K562 (cell line): ENCODE measurements at regions not wholly inside any gene's neighbourhood (a gene's known extent, or its start where the extent isn't known, plus 50 kb on each side); places are given as distances from the start of the nearest gene placed in this dataset.

ENCODE experiments used
- ATF1 ChIP-seq, 2 experiments: fragments of 450-650 bp in 1 of 2; IDR thresholded peaks; 2 replicates each; pipeline ENCODE4 v1.6.1; 2016; ENCODE audit warnings: missing compliant biosample characterization in 1 of 2, missing genetic modification characterization in 1 of 2
- BCOR ChIP-seq: fragments of 450-650 bp; IDR thresholded peaks from 2 replicates; pipeline ENCODE4 v1.6.1; 2016
- CBX1 ChIP-seq: sonication (generic); IDR thresholded peaks from 2 replicates; pipeline ENCODE4 v1.6.1; 2016; ENCODE audit warnings: antibody characterized with exemption, low read depth, mild to moderate bottlenecking
- FUS ChIP-seq: fragments of 200-400 bp; formaldehyde crosslinking; optimal IDR thresholded peaks from 2 replicates; pipeline ENCODE3; 2017; ENCODE audit warnings: low read depth, low read length
- GTF2B ChIP-seq: IDR thresholded peaks from 2 replicates; pipeline ENCODE4 v1.6.1; 2011; ENCODE audit not compliant: insufficient read length; ENCODE audit errors: extremely low read depth
- HDAC2 ChIP-seq: fragments of 450-650 bp; IDR thresholded peaks from 2 replicates; pipeline ENCODE4 v1.6.1; 2016; ENCODE audit warnings: mild to moderate bottlenecking
- KDM1A ChIP-seq, 2 experiments: fragments of 450-650 bp; IDR thresholded peaks; 2 replicates each; pipeline ENCODE4 v1.6.1; 2016; ENCODE audit warnings: mild to moderate bottlenecking in 2 of 2
- MAZ ChIP-seq, 2 experiments: fragments of 450-650 bp in 1 of 2; sonication (generic) in 1 of 2; formaldehyde crosslinking; IDR thresholded peaks in 1 of 2; conservative IDR thresholded peaks in 1 of 2; 2 replicates each; pipeline versions ENCODE4 v1.4.0 to v1.5.0; 2020; ENCODE audit warnings: mild to moderate bottlenecking in 1 of 2, missing genetic modification reagents in 1 of 2
- PTBP1 ChIP-seq: fragments of 200-400 bp; formaldehyde crosslinking; IDR thresholded peaks from 2 replicates; pipeline ENCODE4 v1.6.1; 2017; ENCODE audit warnings: low read depth, low read length
- RERE ChIP-seq: sonication (generic); formaldehyde crosslinking; IDR thresholded peaks from 2 replicates; pipeline ENCODE4 v1.8.0; 2023; ENCODE audit warnings: missing genetic modification reagents, mild to moderate bottlenecking, borderline replicate concordance
- TFAM ChIP-seq: fragments of 250-450 bp; sonication (Bioruptor Pico); conservative IDR thresholded peaks from 2 replicates; pipeline ENCODE4 v1.5.0; 2021; ENCODE audit warnings: mild to moderate bottlenecking, moderate library complexity
- XRCC3 ChIP-seq: fragments of 450-650 bp; IDR thresholded peaks from 2 replicates; pipeline ENCODE4 v1.6.1; 2017; ENCODE audit warnings: mild to moderate bottlenecking, moderate library complexity
- ZBTB8A ChIP-seq: fragments of 450-650 bp; IDR thresholded peaks from 2 replicates; pipeline ENCODE4 v1.6.1; 2018; ENCODE audit warnings: mild to moderate bottlenecking, moderate library complexity; ENCODE audit not compliant: partially characterized antibody
- ZFP36 ChIP-seq: fragments of 150-350 bp; IDR thresholded peaks from 2 replicates; pipeline ENCODE4 v1.6.1; 2018; ENCODE audit warnings: low read length, low read depth; ENCODE audit not compliant: partially characterized antibody
- ZNF165 ChIP-seq: fragments of 250-450 bp; sonication (Bioruptor Pico); IDR thresholded peaks from 2 replicates; pipeline ENCODE4 v1.4.0; 2020; ENCODE audit warnings: borderline replicate concordance
- ZNF717 ChIP-seq: fragments of 250-450 bp; sonication (Bioruptor Pico); IDR thresholded peaks from 2 replicates; pipeline ENCODE4 v1.5.0; 2021
- ZNF77 ChIP-seq: fragments of 250-450 bp; sonication (Bioruptor Pico); IDR thresholded peaks from 2 replicates; pipeline ENCODE4 v1.5.0; 2020
- TF ChIP-seq, protein P1 (sequence below): fragments of 450-650 bp; IDR thresholded peaks from 2 replicates; pipeline ENCODE4 v1.6.1; 2016; ENCODE audit warnings: antibody characterized with exemption

DNA sequence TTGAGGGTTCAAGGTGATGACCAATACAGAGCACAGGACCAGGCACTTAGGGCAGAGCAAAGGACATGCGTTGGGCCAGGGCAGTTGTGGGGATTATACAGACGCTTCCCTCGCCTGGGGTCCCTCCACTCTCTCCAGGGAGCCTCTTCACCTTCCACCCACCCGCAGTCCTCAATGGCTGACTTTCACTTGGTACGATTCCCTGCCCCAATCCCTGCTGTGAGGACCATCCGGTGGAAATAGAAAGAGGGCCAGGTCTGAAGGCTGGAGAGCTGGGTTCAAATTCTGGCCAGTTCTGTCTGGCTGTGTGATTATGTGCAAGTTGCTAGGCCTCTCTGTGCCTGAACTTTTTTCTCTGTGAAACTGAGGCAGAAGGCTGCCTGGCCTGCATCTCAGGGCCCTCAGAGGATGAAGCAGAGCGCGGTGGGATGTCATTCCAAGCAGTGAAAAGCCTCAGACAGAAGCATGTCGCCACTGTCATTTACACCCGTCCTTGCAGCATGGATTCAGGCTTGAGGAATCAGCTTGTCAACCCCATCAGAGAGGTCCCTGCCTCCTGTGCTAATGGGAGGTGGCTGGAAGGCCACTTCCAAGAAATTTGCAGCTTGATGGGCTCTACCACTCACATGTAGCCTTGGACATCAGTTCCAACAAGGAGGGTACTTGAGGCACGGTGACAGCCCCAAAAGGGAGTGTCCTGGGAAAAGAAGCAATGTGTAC lies 206.6 kb upstream of the IER5L start (continued):
- TF ChIP-seq ATF1 (CRISPR knock-in tag; IDR thresholded peaks at IDR 0.05) (no peak), ATF1 (tag; IDR thresholded peaks at IDR 0.05) (no peak), ZFP36 (peak; percentile 78), MAZ (CRISPR knock-in tag; conservative IDR thresholded peaks at IDR 0.05 in 1 of 2, IDR thresholded peaks at IDR 0.05 in 1 of 2) (no peak), PTBP1 (0 out of 2 replicates have a peak, but pooled peaks have one; percentile 54), XRCC3 (no peak), HDAC2 (peak; percentile 31; the same call in 1 of the 2 replicates), RERE (CRISPR knock-in tag) (no peak), KDM1A (IDR thresholded peaks at IDR 0.05) (peak in 1 of 2 experiments; percentile 26; a peak in 1 of 4 replicates), ZNF717 (CRISPR knock-in tag) (no peak), FUS (no peak), ZNF165 (CRISPR knock-in tag) (no peak), TFAM (CRISPR knock-in tag) (no peak), ZBTB8A (no peak), CBX1 (0 out of 2 replicates have a peak, but pooled peaks have one; percentile 57), ZNF77 (CRISPR knock-in tag) (no peak), GTF2B (no peak), BCOR (peak; percentile 79)
- TF ChIP-seq, protein P1, sequence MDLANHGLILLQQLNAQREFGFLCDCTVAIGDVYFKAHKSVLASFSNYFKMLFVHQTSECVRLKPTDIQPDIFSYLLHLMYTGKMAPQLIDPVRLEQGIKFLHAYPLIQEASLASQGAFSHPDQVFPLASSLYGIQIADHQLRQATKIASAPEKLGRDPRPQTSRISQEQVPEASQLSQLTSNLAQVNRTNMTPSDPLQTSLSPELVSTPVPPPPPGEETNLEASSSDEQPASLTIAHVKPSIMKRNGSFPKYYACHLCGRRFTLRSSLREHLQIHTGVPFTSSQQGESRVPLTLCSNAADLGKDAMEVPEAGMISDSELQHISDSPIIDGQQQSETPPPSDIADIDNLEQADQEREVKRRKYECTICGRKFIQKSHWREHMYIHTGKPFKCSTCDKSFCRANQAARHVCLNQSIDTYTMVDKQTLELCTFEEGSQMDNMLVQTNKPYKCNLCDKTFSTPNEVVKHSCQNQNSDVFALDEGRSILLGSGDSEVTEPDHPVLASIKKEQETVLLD = no peak
